Gastrocnemius medialis (tissue), 4 donors: ENCODE measurements at regions not wholly inside any gene's neighbourhood (a gene's known extent, or its start where the extent isn't known, plus 50 kb on each side); places are given as distances from the start of the nearest gene placed in this dataset.

ENCODE experiments used
- CTCF ChIP-seq, 5 experiments: fragments of 450-650 bp in 3 of 5; fragments of 200-600 bp in 2 of 5; sonication (generic) in 2 of 5; IDR thresholded peaks in 4 of 5; conservative IDR thresholded peaks in 1 of 5; 1 replicate in 4 of 5; 2 replicates in 1 of 5; pipeline ENCODE4 v1.5.1; 2016 to 2019; ENCODE audit warnings: antibody characterized with exemption in 5 of 5, mild to moderate bottlenecking in 3 of 5, moderate library complexity in 3 of 5
- POLR2A ChIP-seq, 2 donors: fragments of 450-650 bp; IDR thresholded peaks; one replicate each; pipeline ENCODE4 v1.6.1; 2017; ENCODE audit warnings: antibody characterized with exemption in 2 of 2, mild to moderate bottlenecking in 2 of 2, moderate library complexity in 2 of 2

GRCh38 chr3:80043226-80043625 lies 275.4 kb upstream of the ROBO1 start:
- TF ChIP-seq CTCF (IDR thresholded peaks at IDR 0.05 in 4 of 5, conservative IDR thresholded peaks at IDR 0.05 in 1 of 5) (no peak), POLR2A (IDR thresholded peaks at IDR 0.05) (no peak)
